GM12872 (cell line): ENCODE measurements at regions not wholly inside any gene's neighbourhood (a gene's known extent, or its start where the extent isn't known, plus 50 kb on each side); places are given as distances from the start of the nearest gene placed in this dataset.

Source experiments
- TF ChIP-seq, protein P1 (sequence below): IDR thresholded peaks from 3 replicates; pipeline ENCODE4 v1.5.1; 2011; ENCODE audit warnings: low read depth, mild to moderate bottlenecking, low read length, moderate library complexity; ENCODE audit not compliant: insufficient read depth

DNA sequence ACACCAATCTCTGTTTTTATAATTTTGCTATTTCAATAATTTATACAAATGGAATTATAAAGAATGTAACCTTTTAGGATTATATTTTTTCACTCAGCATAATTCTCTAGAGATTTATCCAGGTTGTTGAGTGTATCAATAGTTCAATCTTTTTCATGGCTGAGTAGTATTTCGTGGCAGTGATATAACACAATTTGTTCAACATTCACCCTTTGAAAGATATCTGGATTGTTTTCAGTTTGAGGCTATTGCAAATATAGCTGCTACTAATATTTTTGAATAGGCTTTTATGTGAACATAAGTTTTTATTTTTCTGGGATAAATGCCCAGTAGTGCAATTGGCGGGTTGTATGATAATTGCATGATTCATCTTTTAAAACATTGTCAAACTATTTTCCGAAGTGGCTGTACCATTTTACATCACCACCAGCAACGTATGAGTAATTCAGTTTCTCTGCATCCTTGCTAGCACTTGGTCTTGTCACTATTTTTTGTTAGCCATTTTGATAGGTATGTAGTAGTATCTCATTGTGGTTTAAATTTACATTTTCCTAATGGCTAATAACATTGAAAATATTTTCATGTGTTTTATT, 55.6 kb upstream of the ABCD3 start:
- TF ChIP-seq, protein P1, sequence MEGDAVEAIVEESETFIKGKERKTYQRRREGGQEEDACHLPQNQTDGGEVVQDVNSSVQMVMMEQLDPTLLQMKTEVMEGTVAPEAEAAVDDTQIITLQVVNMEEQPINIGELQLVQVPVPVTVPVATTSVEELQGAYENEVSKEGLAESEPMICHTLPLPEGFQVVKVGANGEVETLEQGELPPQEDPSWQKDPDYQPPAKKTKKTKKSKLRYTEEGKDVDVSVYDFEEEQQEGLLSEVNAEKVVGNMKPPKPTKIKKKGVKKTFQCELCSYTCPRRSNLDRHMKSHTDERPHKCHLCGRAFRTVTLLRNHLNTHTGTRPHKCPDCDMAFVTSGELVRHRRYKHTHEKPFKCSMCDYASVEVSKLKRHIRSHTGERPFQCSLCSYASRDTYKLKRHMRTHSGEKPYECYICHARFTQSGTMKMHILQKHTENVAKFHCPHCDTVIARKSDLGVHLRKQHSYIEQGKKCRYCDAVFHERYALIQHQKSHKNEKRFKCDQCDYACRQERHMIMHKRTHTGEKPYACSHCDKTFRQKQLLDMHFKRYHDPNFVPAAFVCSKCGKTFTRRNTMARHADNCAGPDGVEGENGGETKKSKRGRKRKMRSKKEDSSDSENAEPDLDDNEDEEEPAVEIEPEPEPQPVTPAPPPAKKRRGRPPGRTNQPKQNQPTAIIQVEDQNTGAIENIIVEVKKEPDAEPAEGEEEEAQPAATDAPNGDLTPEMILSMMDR = no peak

GRCh38 chr1:94358630-94359599, 59.3 kb upstream of the ABCD3 start:
- TF ChIP-seq, protein P1 = no peak

- TF ChIP-seq, protein P1 = no peak
Observed at GRCh38 chr1:94357661-94358060, 60.5 kb upstream of the ABCD3 start.

DNA sequence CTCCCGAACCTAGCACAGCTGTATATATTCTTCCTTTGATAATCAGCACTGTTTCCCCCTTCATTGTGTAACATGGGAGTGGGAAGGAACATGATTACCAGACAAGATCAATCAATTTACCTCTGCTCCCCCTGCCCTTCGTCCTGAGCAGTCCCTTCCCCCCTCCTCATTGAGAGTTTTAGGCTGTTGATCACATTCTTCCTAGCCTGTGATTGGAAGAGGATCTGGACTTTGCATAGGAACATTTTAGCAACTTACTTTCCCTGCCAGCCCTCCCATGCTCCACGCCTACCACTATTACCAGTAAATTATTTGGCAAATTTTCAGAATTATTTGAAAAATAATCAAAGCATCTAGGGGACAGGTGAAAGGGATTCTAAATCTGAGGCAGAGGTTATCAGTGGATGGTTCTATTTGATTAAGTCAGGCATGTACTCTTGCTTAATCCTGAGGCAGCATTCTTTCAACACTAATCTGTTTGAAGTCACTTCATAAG, 62.7 kb upstream of the ABCD3 start:
- TF ChIP-seq, protein P1 = no peak

GRCh38 chr1:94351481-94351880, 66.7 kb upstream of the ABCD3 start:
- TF ChIP-seq, protein P1 = no peak

DNA sequence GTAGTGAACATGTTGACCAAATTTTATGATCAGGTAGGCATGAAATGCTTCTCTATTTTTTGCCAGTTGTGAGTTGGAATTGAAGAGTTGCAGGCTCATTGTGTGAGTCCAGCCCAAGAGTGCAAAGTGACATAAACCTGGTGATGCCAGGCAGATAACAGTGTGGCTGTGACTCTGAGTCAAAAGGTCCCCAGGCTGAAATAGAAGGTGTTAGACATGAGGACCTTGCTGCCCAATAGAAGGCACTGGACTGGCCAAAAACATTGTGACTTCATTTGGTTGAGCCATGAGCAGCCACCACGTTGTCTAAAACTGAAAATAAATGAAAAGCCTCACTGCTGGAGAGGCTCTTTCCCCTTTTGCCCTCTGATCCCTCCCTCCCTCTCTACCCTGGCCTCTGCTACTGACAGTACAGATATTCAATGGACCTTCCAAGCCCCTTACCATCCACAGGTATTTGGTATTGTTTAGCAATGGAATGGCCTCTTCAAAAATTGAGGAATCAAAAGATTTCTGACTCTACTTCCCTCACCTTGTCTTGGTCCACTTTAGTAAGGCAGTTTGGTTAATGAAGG, 67.8 kb upstream of the ABCD3 start:
- TF ChIP-seq, protein P1 = no peak

DNA sequence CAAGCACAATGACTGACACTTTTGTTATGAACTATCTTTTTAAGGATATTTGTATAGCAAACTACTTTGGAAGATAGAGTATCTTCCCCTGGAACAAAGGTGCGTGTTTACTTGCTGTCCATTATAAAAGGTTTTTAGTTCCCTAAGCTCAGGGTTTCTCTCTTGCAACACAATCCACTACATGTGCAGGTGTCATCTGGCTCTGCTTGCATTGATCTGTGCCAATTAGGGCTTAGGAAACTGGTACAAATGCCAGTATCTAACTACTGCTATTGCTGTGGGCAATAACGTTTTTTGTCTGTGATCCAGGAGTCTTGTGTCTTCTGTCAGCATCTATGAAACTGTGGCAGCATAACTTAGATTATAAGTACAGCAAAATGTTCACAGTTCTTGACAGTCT, 68.3 kb upstream of the ABCD3 start:
- TF ChIP-seq, protein P1 = no peak
